ENCODE measurements at regions not wholly inside any gene's neighbourhood (a gene's known extent, or its start where the extent isn't known, plus 50 kb on each side); places are given as distances from the start of the nearest gene placed in this dataset.

DNA sequence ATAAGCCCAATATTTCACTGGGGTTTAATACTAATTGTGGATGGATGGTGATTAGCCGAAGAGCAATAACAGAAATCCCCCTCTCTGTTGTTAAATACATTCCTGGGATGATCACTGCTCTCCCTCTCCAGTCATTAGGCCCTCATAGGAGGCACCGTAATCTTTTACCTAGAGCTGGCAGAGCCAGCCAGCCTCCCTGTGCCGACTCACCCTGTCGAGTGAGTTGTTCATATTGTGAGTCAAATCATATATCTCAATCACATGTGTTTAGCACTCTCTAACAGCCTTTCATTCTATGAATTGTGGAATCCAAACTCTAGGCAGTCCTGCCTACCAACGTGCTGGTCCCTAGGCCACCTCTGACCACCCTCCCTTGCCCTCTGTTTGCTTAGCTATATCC lies 771.0 kb downstream of the IRX1 start:
- Mint-ChIP-seq H3K4me1 (no peaks in the 10 kb centered on the region), H3K27me3 (no peaks in the 10 kb centered on the region), H3K27ac (no peak overlapping the region), H3K36me3 (no peaks in the 10 kb centered on the region), H3K9me3 (peaks cover 3% of the 10 kb centered on the region), H3K4me3 (no peak overlapping the region)
- DNase-seq = no peak
- CTCF ChIA-PET = no interaction called here

DNA sequence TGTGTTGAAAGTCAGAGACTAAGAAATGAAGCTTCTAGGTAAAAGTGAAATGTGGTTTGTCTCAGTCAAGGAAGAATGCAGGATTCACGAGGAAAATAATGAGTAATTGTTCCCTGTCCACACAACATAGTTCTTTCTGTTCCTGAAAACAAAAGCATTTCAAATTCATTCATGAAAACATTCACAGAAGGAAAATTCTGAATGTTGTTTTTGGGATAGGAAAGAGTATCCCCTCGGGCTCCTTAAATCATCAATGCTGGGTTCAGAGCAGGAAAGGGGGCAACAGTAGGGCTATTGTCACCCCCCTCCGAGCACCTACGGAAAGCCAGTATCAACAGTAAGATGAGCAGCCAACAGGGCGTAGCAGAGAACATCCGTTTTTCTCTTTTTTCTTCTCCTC lies 769.9 kb upstream of the ADAMTS16 start:
- Mint-ChIP-seq H3K27me3 (no peaks in the 10 kb centered on the region), H3K27ac (no peak overlapping the region), H3K4me1 (no peaks in the 10 kb centered on the region), H3K36me3 (no peaks in the 10 kb centered on the region), H3K4me3 (no peak overlapping the region), H3K9me3 (peaks cover 1% of the 10 kb centered on the region)
- CTCF ChIA-PET = no interaction called here
- DNase-seq = no peak

DNA sequence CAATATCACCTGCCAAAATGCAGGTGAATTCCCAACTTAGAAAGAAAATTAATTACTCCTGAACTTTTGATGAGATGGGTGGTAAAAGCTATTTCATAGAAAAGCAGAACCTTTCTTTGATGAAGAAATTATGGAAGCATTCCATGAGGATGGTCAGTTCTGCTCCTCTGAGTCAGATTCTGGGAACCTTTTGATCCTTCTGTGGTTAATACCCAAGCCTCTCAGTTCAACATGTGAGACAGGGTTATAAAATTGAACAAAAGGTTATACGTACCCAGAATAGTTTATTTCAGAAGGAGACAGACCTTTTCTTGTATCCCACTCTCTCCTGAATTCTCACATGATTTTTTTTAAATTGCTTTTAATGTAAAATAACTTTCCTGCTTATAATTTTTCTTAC lies 767.6 kb upstream of the ADAMTS16 start:
- no peak overlapping the region for H3K27ac Mint-ChIP-seq
- H3K36me3 Mint-ChIP-seq = no peaks in the 10 kb centered on the region
- CTCF ChIA-PET = no interaction called here
- H3K27me3 Mint-ChIP-seq = no peaks in the 10 kb centered on the region
- no peak for DNase-seq
- H3K9me3 Mint-ChIP-seq = peaks cover 1% of the 10 kb centered on the region
- H3K4me3 Mint-ChIP-seq = no peak overlapping the region
- no peaks in the 10 kb centered on the region for H3K4me1 Mint-ChIP-seq

DNA sequence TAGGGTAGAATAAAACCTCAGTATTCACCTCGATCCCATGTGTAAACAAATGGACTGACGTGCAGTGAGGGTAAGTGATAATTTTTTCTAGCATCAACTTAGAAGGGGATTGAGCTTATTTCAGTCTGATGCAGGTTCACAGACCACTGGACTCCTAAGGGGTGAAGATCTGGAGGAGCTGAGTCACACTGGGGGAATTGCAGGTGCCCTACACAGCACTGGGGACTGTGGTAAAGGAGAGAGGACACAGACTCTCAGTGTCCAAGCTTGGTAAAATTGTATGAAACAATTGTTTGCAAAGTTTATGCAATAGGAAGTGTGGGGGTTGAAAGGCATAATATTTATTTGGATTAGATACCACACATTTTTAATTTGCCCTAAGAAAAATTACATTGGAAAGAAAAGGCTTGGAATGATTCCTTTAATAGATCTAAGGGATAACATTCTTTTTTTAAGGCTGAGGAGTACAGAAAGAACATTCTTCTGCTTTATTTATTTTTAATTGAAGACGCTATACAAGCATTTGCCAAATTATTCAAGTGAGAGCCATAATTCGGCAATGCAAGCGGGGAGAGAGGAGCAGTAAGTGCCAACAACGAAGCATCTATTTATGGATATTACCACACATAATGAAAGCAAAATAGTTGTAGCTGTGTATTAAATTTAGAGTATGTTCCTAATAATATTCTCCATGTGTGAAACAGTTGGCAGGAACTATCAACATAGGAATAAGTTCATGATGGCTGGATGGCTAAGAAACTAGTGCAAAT lies 766.9 kb upstream of the ADAMTS16 start:
- DNase-seq = no peak
- Mint-ChIP-seq H3K4me1 (no peaks in the 10 kb centered on the region), H3K9me3 (peaks cover 5% of the 10 kb centered on the region), H3K27me3 (no peaks in the 10 kb centered on the region), H3K27ac (no peak overlapping the region), H3K36me3 (no peaks in the 10 kb centered on the region), H3K4me3 (no peak overlapping the region)
- CTCF ChIA-PET = no interaction called here

DNA sequence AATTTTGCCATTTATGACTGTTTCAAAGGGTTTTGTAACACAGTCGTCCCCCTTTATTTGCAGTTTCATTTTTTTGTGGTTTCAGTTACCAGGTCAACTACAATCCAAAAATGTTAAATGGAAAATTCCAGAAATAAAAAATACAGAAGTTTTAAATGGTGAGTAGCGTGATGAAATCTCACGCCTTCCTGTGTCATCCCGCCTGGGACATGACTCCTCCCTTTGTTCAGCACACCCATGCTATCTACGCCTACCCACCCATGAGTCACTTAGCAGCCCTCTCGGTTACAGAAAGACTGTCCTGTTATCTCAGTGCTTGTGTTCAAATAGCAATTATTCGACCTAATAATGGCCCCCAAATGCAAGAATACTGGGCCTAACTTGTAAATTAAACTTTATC lies 765.3 kb upstream of the ADAMTS16 start:
- H3K4me3 Mint-ChIP-seq = no peak overlapping the region
- DNase-seq = no peak
- no peak overlapping the region for H3K27ac Mint-ChIP-seq
- CTCF ChIA-PET = no interaction called here
- no peaks in the 10 kb centered on the region for H3K36me3 Mint-ChIP-seq
- no peaks in the 10 kb centered on the region for H3K4me1 Mint-ChIP-seq
- H3K9me3 Mint-ChIP-seq = peaks cover 7% of the 10 kb centered on the region
- H3K27me3 Mint-ChIP-seq = no peaks in the 10 kb centered on the region

DNA sequence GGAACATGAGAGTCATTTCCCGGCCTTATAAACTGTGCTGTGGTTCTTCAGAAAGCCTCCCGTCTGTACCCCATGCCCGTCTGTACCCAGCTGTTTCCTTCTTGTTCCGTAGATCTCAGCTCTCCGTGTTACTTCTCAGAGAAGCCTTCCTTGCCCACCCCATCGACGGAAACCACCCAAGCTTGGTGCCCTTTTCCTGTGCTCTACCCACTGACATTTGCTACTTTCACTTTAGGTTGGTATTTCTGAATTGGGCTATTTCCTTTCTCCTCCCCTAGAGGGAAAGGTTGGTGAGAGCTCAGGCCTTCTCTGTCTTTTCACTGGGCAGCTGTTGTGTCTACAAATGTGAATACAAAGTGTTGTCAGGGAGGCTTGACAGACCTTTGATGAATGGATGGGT lies 764.5 kb upstream of the ADAMTS16 start:
- DNase-seq = no peak
- CTCF ChIA-PET = no interaction called here
- no peaks in the 10 kb centered on the region for H3K27me3 Mint-ChIP-seq
- H3K4me1 Mint-ChIP-seq = no peaks in the 10 kb centered on the region
- no peak overlapping the region for H3K27ac Mint-ChIP-seq
- peaks cover 7% of the 10 kb centered on the region for H3K9me3 Mint-ChIP-seq
- H3K4me3 Mint-ChIP-seq = no peak overlapping the region
- no peaks in the 10 kb centered on the region for H3K36me3 Mint-ChIP-seq

DNA sequence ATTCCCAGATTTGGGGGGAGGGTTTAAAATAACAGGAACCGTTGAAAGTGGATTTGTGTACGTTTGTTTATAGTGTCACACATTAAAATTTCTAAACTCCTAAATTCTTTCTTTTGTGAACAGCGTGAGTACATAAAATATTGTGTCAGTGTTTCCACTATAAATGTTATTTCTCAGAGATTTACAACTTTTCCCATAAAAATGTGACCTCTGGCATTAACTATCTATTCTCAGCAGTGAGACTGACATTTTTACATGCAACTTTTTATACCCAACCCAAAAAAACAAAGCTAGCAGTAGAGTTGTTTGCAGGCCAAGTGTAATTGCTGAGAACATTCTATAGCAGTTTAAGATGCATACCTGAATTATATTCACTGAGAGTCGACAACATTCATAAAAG lies 757.0 kb upstream of the ADAMTS16 start:
- CTCF ChIA-PET = no interaction called here

DNA sequence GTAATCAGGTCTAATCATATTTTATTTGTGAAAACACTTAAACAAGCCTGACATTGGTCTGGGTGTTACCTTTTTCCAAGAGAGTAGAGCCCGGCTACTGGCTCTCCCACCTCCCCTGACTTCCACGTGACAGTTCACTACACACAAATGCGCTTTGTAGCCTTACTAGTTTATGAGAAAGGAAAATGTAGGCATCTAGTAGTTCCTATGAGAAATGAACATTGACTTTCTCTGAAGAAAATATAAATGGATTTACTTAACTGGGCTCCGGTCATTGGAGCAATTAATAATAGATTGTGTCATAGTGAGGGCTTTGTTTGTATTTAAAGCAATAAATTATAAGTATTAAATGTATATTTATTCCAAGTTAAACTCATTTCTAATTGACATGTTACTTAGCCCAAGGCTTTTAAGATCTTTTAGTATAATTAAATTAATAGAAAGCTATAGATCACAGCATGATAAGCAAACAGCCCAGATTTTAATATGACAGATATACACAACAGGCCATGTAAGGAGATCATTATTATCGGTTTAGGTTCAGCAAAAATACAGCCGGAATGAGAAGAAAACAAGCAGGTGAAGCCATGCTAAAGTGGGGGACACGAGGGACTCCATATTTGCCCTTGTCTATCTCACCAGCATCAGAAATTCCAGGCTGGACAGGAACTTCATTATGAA lies 756.5 kb upstream of the ADAMTS16 start:
- Mint-ChIP-seq H3K4me3 (no peak overlapping the region), H3K9me3 (peaks cover 5% of the 10 kb centered on the region), H3K27ac (no peak overlapping the region), H3K27me3 (no peaks in the 10 kb centered on the region), H3K4me1 (no peaks in the 10 kb centered on the region), H3K36me3 (no peaks in the 10 kb centered on the region)
- CTCF ChIA-PET = no interaction called here
- no peak for DNase-seq

More for the DNA sequence above, 757.0 kb upstream of the ADAMTS16 start:
- Mint-ChIP-seq H3K9me3 (peaks cover 5% of the 10 kb centered on the region), H3K4me3 (no peak overlapping the region), H3K4me1 (no peaks in the 10 kb centered on the region), H3K27me3 (no peaks in the 10 kb centered on the region), H3K27ac (no peak overlapping the region), H3K36me3 (no peaks in the 10 kb centered on the region)
- no peak for DNase-seq

DNA sequence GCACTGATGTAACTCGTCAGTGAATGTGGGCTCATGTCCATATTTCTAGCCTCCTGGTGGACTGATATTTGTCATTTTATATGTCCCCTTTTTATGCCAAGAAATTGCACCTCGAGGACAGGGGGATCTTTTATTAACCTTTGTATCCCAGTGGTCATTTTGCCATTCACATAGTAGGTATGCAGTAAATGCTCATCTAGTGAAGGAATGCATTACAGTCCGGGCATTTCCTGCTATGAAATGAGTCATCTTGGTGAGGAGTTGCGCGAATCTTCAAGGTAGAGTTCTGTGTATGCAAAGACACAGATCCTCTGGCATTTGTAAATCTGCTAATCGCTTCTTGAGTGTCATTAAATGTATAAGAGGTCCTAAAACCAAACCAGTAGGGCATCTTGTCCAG lies 755.5 kb upstream of the ADAMTS16 start:
- CTCF ChIA-PET = no interaction called here
- Mint-ChIP-seq H3K9me3 (peaks cover 3% of the 10 kb centered on the region), H3K4me1 (no peaks in the 10 kb centered on the region), H3K36me3 (no peaks in the 10 kb centered on the region), H3K27ac (no peak overlapping the region), H3K27me3 (no peaks in the 10 kb centered on the region), H3K4me3 (no peak overlapping the region)
- no peak for DNase-seq

DNA sequence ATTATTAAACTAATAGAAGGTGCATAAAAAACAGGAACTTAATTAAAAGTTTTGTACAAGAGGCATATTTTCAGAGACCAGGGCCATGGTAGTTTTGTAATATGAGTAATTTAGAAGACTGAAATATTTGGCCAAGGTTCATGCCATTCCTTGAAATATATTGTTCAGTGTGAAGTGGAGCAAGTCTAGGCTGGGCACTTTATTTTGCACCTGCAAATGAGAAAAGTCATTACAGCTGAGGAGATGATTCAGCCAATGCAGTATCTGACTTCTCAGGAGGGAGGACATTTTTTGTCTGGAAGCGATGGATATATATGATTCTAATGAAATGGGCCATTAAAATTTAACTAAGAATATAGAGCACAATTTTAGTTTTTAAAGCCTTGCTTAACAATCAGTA lies 754.0 kb upstream of the ADAMTS16 start:
- Mint-ChIP-seq H3K27me3 (no peaks in the 10 kb centered on the region), H3K4me3 (no peak overlapping the region), H3K27ac (no peak overlapping the region), H3K4me1 (no peaks in the 10 kb centered on the region), H3K36me3 (no peaks in the 10 kb centered on the region), H3K9me3 (peaks cover 3% of the 10 kb centered on the region)
- CTCF ChIA-PET = no interaction called here
- DNase-seq = no peak

DNA sequence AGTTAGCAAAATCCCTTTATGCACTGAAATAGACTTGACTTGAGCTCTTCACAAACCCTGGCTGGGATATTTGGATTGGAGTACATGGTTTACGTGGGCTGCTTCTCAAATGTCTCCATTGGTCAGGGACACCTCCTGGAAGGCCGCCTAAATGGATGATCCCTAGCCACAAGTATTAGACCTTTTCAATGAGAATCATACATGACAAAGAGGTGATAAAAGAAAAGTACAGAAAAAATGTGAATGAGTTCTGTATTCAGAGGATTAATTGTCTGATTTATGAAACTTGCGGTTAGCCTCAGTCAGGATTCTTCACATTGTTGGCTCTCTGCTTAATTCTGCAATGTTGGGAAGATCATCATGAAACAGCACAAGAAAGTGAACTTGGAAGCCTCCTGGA lies 752.8 kb upstream of the ADAMTS16 start:
- no peaks in the 10 kb centered on the region for H3K4me1 Mint-ChIP-seq
- CTCF ChIA-PET = no interaction called here
- no peaks in the 10 kb centered on the region for H3K27me3 Mint-ChIP-seq

DNA sequence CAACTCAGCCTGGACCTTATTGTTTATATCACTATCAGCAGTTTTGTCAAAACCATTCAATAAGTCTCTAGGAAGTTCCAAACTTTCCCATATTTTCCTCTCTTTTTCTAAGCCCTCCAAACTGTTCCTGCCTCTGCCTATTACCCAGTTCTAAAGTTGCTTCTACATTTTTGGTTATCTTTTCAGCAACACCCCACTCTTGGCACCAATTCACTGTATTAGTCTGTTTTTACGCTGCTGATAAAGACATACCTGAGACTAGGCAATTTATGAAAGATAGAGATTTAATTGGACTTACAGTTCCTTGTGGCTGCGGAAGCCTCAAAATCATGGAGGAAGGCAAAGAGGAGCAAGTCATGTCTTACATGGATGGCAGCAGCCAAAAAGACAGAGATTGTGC lies 744.4 kb upstream of the ADAMTS16 start:
- Mint-ChIP-seq H3K4me1 (no peaks in the 10 kb centered on the region), H3K9me3 (peaks cover 24% of the 10 kb centered on the region), H3K27me3 (no peaks in the 10 kb centered on the region), H3K4me3 (no peak overlapping the region), H3K36me3 (no peaks in the 10 kb centered on the region), H3K27ac (no peak overlapping the region)
- DNase-seq = no peak
- CTCF ChIA-PET = no interaction called here

More for the DNA sequence above, 752.8 kb upstream of the ADAMTS16 start:
- DNase-seq = no peak
- no peak overlapping the region for H3K27ac Mint-ChIP-seq
- H3K9me3 Mint-ChIP-seq = peaks cover 3% of the 10 kb centered on the region
- no peak overlapping the region for H3K4me3 Mint-ChIP-seq
- no peaks in the 10 kb centered on the region for H3K36me3 Mint-ChIP-seq

DNA sequence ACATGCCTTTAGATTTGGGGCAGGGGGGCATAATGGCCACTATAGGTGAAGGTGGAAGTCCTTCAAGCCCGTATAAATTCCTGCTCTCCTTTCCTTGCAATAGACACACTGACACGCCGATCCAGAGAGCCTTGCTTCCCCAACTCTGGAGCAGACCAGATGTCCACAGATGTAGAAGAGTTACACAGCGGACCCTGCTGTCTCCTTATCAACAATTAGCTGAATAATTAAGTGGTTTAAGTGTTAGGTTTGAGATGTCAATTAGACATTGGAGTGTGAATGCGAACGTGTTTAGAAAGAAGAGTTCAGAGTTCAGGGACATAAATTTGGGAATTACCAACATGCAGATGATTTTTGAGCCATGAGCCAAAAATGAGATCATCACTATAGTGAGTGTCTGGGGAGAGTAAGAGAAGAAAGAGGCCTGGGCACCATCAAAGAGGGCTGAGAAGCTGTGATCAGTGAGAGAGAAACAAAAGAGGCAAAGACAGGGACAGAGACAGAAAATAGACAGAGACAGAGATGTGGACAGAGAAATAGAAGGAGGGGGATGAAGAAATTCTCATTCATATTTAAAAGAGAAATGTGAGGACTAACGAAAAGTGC lies 734.4 kb upstream of the ADAMTS16 start:
- no peak overlapping the region for H3K27ac Mint-ChIP-seq
- CTCF ChIA-PET = no interaction called here
- H3K4me3 Mint-ChIP-seq = no peak overlapping the region
- H3K36me3 Mint-ChIP-seq = no peaks in the 10 kb centered on the region
- peaks cover 13% of the 10 kb centered on the region for H3K9me3 Mint-ChIP-seq
- no peak for DNase-seq
- H3K27me3 Mint-ChIP-seq = no peaks in the 10 kb centered on the region
- H3K4me1 Mint-ChIP-seq = no peaks in the 10 kb centered on the region

DNA sequence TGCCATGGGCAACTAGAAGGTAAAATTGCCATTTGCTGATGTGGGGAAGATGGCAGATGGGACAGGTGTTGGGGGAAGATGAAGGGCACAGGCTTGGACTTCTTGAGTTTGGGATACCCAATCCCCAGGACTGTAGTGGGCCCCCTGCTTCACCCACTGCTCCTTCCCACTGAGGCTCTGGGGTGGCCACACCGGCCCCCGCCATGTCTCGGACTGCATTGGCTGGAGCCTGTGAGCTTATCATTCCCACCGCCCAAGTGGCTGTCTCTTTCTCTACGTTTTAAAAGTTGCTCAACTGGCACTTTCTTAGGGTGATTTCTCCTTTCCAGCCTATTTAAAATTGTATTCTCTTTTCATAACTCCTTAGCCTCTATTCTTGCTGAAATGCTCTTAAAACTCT lies 730.0 kb upstream of the ADAMTS16 start:
- no peaks in the 10 kb centered on the region for H3K36me3 Mint-ChIP-seq
- H3K27me3 Mint-ChIP-seq = no peaks in the 10 kb centered on the region
- CTCF ChIA-PET = no interaction called here
- H3K9me3 Mint-ChIP-seq = peaks cover 18% of the 10 kb centered on the region
- no peaks in the 10 kb centered on the region for H3K4me1 Mint-ChIP-seq
- H3K4me3 Mint-ChIP-seq = no peak overlapping the region
- no peak for DNase-seq
- H3K27ac Mint-ChIP-seq = no peak overlapping the region

DNA sequence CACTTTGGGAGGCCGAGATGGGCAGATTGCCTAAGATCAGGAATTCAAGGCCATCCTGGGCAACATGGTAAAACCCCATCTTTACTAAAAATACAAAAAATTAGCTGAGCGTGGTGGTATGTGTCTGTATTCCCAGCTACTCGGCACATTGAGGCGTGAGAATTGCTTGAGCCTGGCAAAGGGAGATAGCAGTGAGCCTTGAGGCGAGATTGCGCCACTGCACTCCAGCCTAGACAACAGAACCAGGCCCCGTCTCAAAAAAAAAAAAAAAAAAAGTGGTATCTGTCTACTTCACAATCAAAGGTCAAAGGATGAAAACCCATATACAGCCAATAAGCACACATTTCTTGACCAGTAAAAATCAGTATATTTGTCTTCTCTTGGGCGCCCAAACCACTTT lies 728.5 kb upstream of the ADAMTS16 start:
- no peak overlapping the region for H3K27ac Mint-ChIP-seq
- no peaks in the 10 kb centered on the region for H3K4me1 Mint-ChIP-seq
- CTCF ChIA-PET = no interaction called here
- no peak for DNase-seq
- no peak overlapping the region for H3K4me3 Mint-ChIP-seq
- H3K36me3 Mint-ChIP-seq = no peaks in the 10 kb centered on the region
- no peaks in the 10 kb centered on the region for H3K27me3 Mint-ChIP-seq
- H3K9me3 Mint-ChIP-seq = peaks cover 19% of the 10 kb centered on the region

Data from activated naive CD4-positive, alpha-beta T cell treated with anti-CD3 and anti-CD28 coated beads, Interleukin-2, amount 10 ng/mL, durations not matched to agents 7 days and 5 days (primary cell).